ENCODE measurements at regions not wholly inside any gene's neighbourhood (a gene's known extent, or its start where the extent isn't known, plus 50 kb on each side); places are given as distances from the start of the nearest gene placed in this dataset.

GRCh38 chr9:89663614-89663970 is 58.8 kb downstream of the GADD45G start:
- TF ChIP-seq EP300 (IDR thresholded peaks at IDR 0.05) = no peak
- TF ChIP-seq CTCF (IDR thresholded peaks at IDR 0.05) = no peak
- no peak for TF ChIP-seq POLR2A (IDR thresholded peaks at IDR 0.05)

Measured in suprapubic skin (tissue), 3 donors.